ENCODE measurements at regions not wholly inside any gene's neighbourhood (a gene's known extent, or its start where the extent isn't known, plus 50 kb on each side); places are given as distances from the start of the nearest gene placed in this dataset.

DNA sequence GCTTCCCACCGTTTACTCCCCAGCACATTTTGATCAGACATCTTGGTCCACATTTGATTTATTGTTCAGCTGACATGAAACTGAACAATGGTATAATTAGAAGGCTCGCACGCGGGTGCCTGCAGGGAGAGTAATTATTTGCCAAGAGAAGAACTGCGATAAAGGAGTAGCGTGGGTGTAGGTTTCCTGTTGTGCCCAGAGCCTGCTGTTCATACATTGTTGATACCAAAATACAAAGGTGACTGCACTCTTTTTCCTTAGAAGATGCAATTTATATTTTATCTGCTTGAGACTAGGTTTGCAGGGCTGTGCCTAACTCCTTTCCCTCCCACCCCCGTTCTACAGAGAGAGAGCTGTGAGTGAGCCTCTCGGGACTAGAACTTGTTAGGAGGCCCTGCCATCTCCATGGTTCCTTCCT lies 241.8 kb upstream of the MSX2 start:
- no peak overlapping the region for H3K4me3 ChIP-seq (ENCODE audit: low read depth, low read length)
- TF ChIP-seq, protein P1, sequence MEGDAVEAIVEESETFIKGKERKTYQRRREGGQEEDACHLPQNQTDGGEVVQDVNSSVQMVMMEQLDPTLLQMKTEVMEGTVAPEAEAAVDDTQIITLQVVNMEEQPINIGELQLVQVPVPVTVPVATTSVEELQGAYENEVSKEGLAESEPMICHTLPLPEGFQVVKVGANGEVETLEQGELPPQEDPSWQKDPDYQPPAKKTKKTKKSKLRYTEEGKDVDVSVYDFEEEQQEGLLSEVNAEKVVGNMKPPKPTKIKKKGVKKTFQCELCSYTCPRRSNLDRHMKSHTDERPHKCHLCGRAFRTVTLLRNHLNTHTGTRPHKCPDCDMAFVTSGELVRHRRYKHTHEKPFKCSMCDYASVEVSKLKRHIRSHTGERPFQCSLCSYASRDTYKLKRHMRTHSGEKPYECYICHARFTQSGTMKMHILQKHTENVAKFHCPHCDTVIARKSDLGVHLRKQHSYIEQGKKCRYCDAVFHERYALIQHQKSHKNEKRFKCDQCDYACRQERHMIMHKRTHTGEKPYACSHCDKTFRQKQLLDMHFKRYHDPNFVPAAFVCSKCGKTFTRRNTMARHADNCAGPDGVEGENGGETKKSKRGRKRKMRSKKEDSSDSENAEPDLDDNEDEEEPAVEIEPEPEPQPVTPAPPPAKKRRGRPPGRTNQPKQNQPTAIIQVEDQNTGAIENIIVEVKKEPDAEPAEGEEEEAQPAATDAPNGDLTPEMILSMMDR (IDR thresholded peaks at IDR 0.05; ENCODE audit: insufficient read depth, low read depth, low read length, missing control alignments) = no peak

DNA sequence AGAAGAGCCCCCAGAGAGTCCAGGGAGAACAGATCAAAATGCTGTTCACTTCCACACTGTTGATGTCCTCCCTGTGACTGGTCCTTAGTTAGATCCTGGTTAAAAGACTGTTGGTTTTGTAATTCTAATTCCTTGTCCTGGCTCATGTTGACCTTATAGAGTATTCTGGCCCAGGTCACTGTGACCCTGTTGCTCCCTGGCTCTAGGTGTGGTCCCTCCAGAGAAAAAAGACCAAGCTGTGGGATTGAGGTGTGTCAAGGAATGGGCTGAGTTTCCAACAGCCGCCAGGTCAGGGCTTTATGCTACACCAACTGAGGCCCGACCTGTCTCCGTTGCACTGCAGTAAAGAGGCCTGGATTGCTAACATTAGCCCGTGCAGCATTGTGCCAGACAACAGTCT lies 241.0 kb upstream of the MSX2 start:
- DNase-seq (ENCODE audit: low read depth) = no peak
- no peak overlapping the region for H3K4me3 ChIP-seq (ENCODE audit: low read depth, low read length)
- TF ChIP-seq, protein P1 (IDR thresholded peaks at IDR 0.05; ENCODE audit: insufficient read depth, low read depth, low read length, missing control alignments) = no peak

More for the DNA sequence above, 241.8 kb upstream of the MSX2 start:
- DNase-seq (ENCODE audit: low read depth) = no peak

DNA sequence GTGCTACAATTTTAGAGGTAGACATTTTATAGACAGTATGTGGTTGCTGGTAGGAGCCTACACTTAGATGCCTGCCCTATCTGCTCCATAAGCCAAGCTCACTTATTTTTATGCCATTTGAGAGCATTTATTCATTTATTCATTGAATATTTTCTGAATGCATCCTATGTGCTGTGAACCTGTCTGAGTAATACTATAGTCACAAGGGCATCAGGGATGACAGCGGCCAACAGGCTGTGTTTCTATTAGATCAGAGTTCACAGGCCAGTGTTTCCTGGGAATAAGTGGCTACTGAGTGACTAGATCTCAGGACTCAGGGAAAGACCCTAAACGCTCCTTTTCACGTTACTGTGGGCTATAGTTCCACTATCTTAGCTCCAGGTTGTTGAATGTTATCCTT lies 235.2 kb upstream of the MSX2 start:
- no peak for DNase-seq (ENCODE audit: low read depth)

DNA sequence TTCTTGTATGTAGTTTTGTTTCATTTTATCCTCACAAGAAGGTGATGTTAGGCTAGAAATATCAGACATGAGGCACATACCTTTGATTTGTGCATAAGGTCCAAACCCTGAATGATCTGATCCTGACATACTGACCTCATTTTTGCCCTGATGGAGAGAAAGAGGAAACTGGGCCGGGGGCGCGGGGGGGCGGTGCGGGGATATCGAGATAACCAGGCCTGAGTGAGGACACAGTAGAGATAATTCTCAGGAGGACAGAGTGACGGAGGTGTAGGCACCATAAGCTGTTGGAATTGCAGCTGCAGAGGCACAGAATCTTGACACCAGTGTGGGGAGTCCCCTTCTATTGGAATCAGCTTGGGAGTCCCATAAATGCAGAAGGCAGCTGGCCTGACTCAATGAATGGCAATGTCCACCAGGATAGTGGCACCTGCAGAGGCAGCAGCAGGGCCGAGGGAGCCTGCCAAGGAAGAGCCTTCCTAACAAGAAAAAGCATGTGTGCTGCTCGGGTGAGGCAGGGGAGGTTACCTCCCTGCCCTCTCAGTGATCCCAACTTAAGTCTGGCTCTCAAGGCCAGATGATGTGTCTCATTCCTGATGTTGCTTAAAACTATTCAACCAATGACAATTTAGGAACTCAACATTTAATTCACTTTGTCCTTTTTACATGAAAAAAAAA lies 234.3 kb upstream of the MSX2 start:
- TF ChIP-seq, protein P1 (IDR thresholded peaks at IDR 0.05; ENCODE audit: insufficient read depth, low read depth, low read length, missing control alignments) = no peak
- H3K4me3 ChIP-seq (ENCODE audit: low read depth, low read length) = no peak overlapping the region
- no peak for DNase-seq (ENCODE audit: low read depth)

More for the DNA sequence above, 235.2 kb upstream of the MSX2 start:
- no peak overlapping the region for H3K4me3 ChIP-seq (ENCODE audit: low read depth, low read length)
- TF ChIP-seq, protein P1 (IDR thresholded peaks at IDR 0.05; ENCODE audit: insufficient read depth, low read depth, low read length, missing control alignments) = no peak

DNA sequence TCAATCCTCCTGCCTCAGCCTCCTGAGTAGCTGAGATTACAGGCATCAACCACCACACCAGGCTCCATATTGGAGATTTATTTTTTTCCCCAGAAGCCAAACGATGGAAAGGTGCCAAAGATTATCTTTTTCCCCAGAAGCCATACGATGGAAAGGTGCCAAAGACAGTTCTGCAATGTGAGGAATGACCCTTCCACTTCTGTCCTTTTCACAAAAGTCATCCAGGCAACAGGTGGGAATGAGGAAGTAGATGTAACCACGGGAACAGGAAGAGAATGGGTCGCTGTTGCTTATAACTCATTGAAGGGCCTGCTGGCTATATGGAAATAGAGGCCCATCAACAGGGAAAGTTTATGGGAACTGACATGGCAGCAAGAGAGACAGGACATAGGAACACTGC lies 233.7 kb upstream of the MSX2 start:
- TF ChIP-seq, protein P1 (IDR thresholded peaks at IDR 0.05; ENCODE audit: insufficient read depth, low read depth, low read length, missing control alignments) = no peak
- no peak overlapping the region for H3K4me3 ChIP-seq (ENCODE audit: low read depth, low read length)
- no peak for DNase-seq (ENCODE audit: low read depth)

DNA sequence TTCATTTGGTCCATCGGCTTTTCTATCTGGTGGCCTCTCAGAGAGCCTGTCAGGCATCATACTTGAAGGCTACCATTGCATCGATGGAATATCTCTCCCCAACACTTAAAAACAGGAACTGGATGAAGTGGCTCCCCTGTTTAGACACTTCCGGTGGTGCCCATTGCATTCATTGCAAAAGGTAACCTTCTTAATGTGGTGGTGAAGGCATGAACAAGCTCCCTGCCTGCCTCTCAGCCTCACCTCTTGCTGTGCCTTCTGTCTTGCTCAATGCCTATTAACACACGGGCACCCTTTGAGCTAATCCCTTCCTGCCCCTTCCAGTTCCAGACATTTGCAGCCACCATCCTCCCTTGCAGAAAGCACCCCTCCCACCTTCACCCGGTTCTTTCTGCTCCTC lies 233.1 kb upstream of the MSX2 start:
- no peak for DNase-seq (ENCODE audit: low read depth)
- TF ChIP-seq, protein P1 (IDR thresholded peaks at IDR 0.05; ENCODE audit: insufficient read depth, low read depth, low read length, missing control alignments) = no peak
- no peak overlapping the region for H3K4me3 ChIP-seq (ENCODE audit: low read depth, low read length)
